K562 (cell line): ENCODE measurements at regions not wholly inside any gene's neighbourhood (a gene's known extent, or its start where the extent isn't known, plus 50 kb on each side); places are given as distances from the start of the nearest gene placed in this dataset.

ENCODE experiments used
- ATAC-seq: fragments of 200-7000 bp; cut with Tn5 transposase; 3 replicates; pipeline ENCODE4 v1.9.1; 2020; ENCODE audit warnings: moderate library complexity
- BruUV-seq: library from RNA; stranded (reverse); fragments of 400-500 nt; replicated peaks from 2 replicates; lab custom pipeline; 2021; lab: Mats Ljungman, UMichigan
- CTCF ChIA-PET: fragments of 300-600 bp; formaldehyde crosslinking; extraction: SDS; loops from one replicate; lab custom pipeline; 2021; ENCODE audit warnings: low intra/inter-chr PET ratio; lab: Yijun Ruan, JAX
- POLR2A ChIA-PET: fragments of 300-600, 350-650 bp; sonication (Branson Sonifier 250); formaldehyde crosslinking; extraction: SDS; loops from one replicate; lab custom pipeline; 2021; ENCODE audit warnings: antibody characterized with exemption, inconsistent platforms; lab: Yijun Ruan, JAX
- DNase-seq, 4 experiments: peaks; one replicate each; pipeline versions ENCODE4 v3.0.0 to v3.0.0-alpha.2; 2011 to 2018; ENCODE audit warnings: low spot score in 3 of 4, mixed read lengths in 3 of 4; ENCODE audit errors: extremely low read depth in 1 of 4
- FAIRE-seq: peaks from 2 replicates; lab custom pipeline; 2011; peaks lifted over from hg19 to GRCh38; lab: Jason Lieb, UNC
- H2AFZ ChIP-seq: 2 replicates; pipeline ENCODE4 v1.6.0; 2011; ENCODE audit warnings: low read depth, low read length, control low read depth, inconsistent platforms
- H3K27ac ChIP-seq: fragments of 200-600 bp; 3 replicates; pipeline ENCODE4 v1.8.0; 2011; ENCODE audit warnings: low read depth, mild to moderate bottlenecking, control low read depth, inconsistent platforms, low read length, moderate library complexity, mixed read lengths; ENCODE audit errors: extremely low read depth
- H3K27me3 ChIP-seq, 2 experiments: fragments of 300-600 bp in 1 of 2; 2 replicates in 1 of 2; 3 replicates in 1 of 2; pipeline versions ENCODE4 v1.6.0 to v1.8.0; 2011; ENCODE audit warnings: inconsistent platforms in 2 of 2, low read length in 2 of 2, mild to moderate bottlenecking in 1 of 2, mixed read lengths in 1 of 2, moderate library complexity in 1 of 2; ENCODE audit not compliant: control insufficient read depth in 2 of 2, insufficient read depth in 2 of 2
- H3K36me3 ChIP-seq: fragments of 300-600 bp; 3 replicates; pipeline ENCODE4 v1.8.0; 2011; ENCODE audit warnings: mild to moderate bottlenecking, low read length, inconsistent platforms; ENCODE audit not compliant: control insufficient read depth, insufficient read depth
- H3K4me1 ChIP-seq, 2 experiments: fragments of 200-600 bp in 1 of 2; replicated peaks in 1 of 2; 2 replicates in 1 of 2; 3 replicates in 1 of 2; pipeline versions ENCODE4 v1.5.1 to v1.8.0; 2011; ENCODE audit warnings: inconsistent platforms in 2 of 2, low read length in 2 of 2, mild to moderate bottlenecking in 1 of 2, mixed read lengths in 1 of 2, moderate library complexity in 1 of 2; ENCODE audit not compliant: control insufficient read depth in 2 of 2, insufficient read depth in 2 of 2
- H3K4me2 ChIP-seq: 2 replicates; pipeline ENCODE4 v1.6.1; 2011; ENCODE audit warnings: low read length, control low read depth, inconsistent platforms, mixed read lengths; ENCODE audit not compliant: insufficient read depth
- H3K4me3 ChIP-seq: fragments of 200-600 bp; sonication (generic), shearing (Covaris generic); 2 replicates; pipeline ENCODE4 v1.5.1; 2016; ENCODE audit warnings: control low read depth, inconsistent platforms
- H3K79me2 ChIP-seq: fragments of 200-600 bp; 3 replicates; pipeline ENCODE4 v1.8.0; 2011; ENCODE audit warnings: low read length, inconsistent platforms; ENCODE audit not compliant: control insufficient read depth, insufficient read depth
- H3K9ac ChIP-seq, 2 experiments: 2 replicates each; pipeline versions ENCODE4 v1.6.0 to v1.6.1; 2011; ENCODE audit warnings: low read depth in 2 of 2, low read length in 2 of 2, control low read depth in 1 of 2, inconsistent platforms in 1 of 2, mild to moderate bottlenecking in 1 of 2, mixed read lengths in 1 of 2; ENCODE audit not compliant: insufficient read depth in 1 of 2
- H3K9me1 ChIP-seq: one replicate; pipeline ENCODE4 v1.6.0; 2011; ENCODE audit warnings: inconsistent platforms, mild to moderate bottlenecking, low read length, moderate library complexity; ENCODE audit not compliant: control insufficient read depth, insufficient read depth
- H3K9me3 ChIP-seq: replicated peaks from 2 replicates; pipeline ENCODE4 v1.5.1; 2011; ENCODE audit warnings: low read depth, low read length, inconsistent platforms; ENCODE audit not compliant: control insufficient read depth, insufficient read depth
- H4K20me1 ChIP-seq: replicated peaks from 2 replicates; pipeline ENCODE4 v1.6.1; 2011; ENCODE audit warnings: low read length, inconsistent platforms, mixed read lengths; ENCODE audit not compliant: control insufficient read depth, insufficient read depth
- EP300 ChIP-seq: IDR thresholded peaks from 2 replicates; pipeline ENCODE4 v1.6.1; 2012; ENCODE audit warnings: low read length, improper control_type of control experiment
- FOXO4 ChIP-seq: fragments of 450-650 bp; formaldehyde crosslinking; IDR thresholded peaks from 2 replicates; pipeline ENCODE4 v1.4.0; 2020; ENCODE audit warnings: mild to moderate bottlenecking, moderate library complexity
- MLX ChIP-seq, 2 experiments: fragments of 450-650 bp in 1 of 2; sonication (generic) in 1 of 2; formaldehyde crosslinking; conservative IDR thresholded peaks; 2 replicates each; pipeline versions ENCODE4 v1.4.0 to v1.8.1; 2020 to 2022; ENCODE audit warnings: mild to moderate bottlenecking in 1 of 2, missing genetic modification reagents in 1 of 2
- PHTF2 ChIP-seq: fragments of 250-450 bp; sonication (Bioruptor Pico); IDR thresholded peaks from 2 replicates; pipeline ENCODE4 v1.5.0; 2021; ENCODE audit warnings: mild to moderate bottlenecking
- SMARCB1 ChIP-seq: IDR thresholded peaks from 2 replicates; pipeline ENCODE4 v1.6.1; 2011; ENCODE audit warnings: improper control_type of control experiment, low read depth; ENCODE audit not compliant: insufficient read length
- SPI1 ChIP-seq: IDR thresholded peaks from 2 replicates; pipeline ENCODE4 v1.6.1; 2011; ENCODE audit warnings: low read depth, low read length, control low read depth, borderline replicate concordance
- TOE1 ChIP-seq, 2 experiments: fragments of 450-650 bp in 1 of 2; sonication (generic) in 1 of 2; formaldehyde crosslinking in 1 of 2; IDR thresholded peaks; 2 replicates each; pipeline versions ENCODE4 v1.7.1 to v1.8.0; 2016 to 2022; ENCODE audit warnings: borderline replicate concordance in 2 of 2, mild to moderate bottlenecking in 2 of 2, antibody characterized with exemption in 1 of 2, inconsistent platforms in 1 of 2, low read depth in 1 of 2, missing genetic modification reagents in 1 of 2, moderate library complexity in 1 of 2
- TSHZ1 ChIP-seq: fragments of 250-450 bp; sonication (Bioruptor Pico); IDR thresholded peaks from 2 replicates; pipeline ENCODE4 v1.4.0; 2020; ENCODE audit warnings: mild to moderate bottlenecking, moderate library complexity
- WGBS: fragments of 100-300 bp; shearing (Covaris generic); methylation state at CpG from one replicate; pipeline ENCODE4 v1.1.6; 2016; ENCODE audit warnings: low coverage, mixed read lengths; ENCODE audit not compliant: insufficient coverage; ENCODE audit errors: missing lambda C conversion rate; 5-methylcytosine and 5-hydroxymethylcytosine counted together
- in situ Hi-C: fragments of 300-500 bp; cut with MboI; formaldehyde crosslinking; loops from 4 replicates; pipeline ENCODE4 v1.15.0; 2018; ENCODE audit warnings: inconsistent platforms, mixed read lengths
- intact Hi-C: fragments of 100-400 bp; cut with micrococcal nuclease; formaldehyde crosslinking; loops from 2 replicates; pipeline ENCODE4 v1.14.2; 2022

- no peak for TF ChIP-seq PHTF2 (CRISPR knock-in tag)
Observed at GRCh38 chr6:97863697-97864096, 580.7 kb upstream of the MMS22L start (continued).

GRCh38 chr6:97864366-97864765, 581.4 kb upstream of the MMS22L start:
- no peak for TF ChIP-seq EP300
- TF ChIP-seq FOXO4 (CRISPR knock-in tag), result no peak
- TF ChIP-seq TOE1 (IDR thresholded peaks at IDR 0.05; ENCODE audit: borderline replicate concordance), result no peak
- no peak for TF ChIP-seq TOE1 (CRISPR knock-in tag; IDR thresholded peaks at IDR 0.05; ENCODE audit: borderline replicate concordance, low read depth)
- TF ChIP-seq SPI1, result no peak
- no peak for TF ChIP-seq MLX (CRISPR knock-in tag; conservative IDR thresholded peaks at IDR 0.05)
- no peak for TF ChIP-seq SMARCB1
- TF ChIP-seq TSHZ1 (CRISPR knock-in tag), result no peak
- Histone ChIP-seq H3K27ac (no peak overlapping the region), H3K4me2 (no peak overlapping the region), H2AFZ (no peak overlapping the region), H3K79me2 (no peaks in the 10 kb centered on the region), H3K9ac (no peak overlapping the region), H4K20me1 (no peaks in the 10 kb centered on the region), H3K9me3 (no peaks in the 10 kb centered on the region), H3K9me1 (no peaks in the 10 kb centered on the region), H3K4me1 (no peaks in the 10 kb centered on the region), H3K4me3 (no peak overlapping the region), H3K36me3 (no peaks in the 10 kb centered on the region), H3K27me3 (no peaks in the 10 kb centered on the region)
- 1% methylated on average over 4 of the region's 4 CpGs for WGBS
- FAIRE-seq (no peak), ATAC-seq (no peak), DNase-seq (no peak)
- intact Hi-C loops (no loop called here), in situ Hi-C loops (no loop called here)
- CTCF ChIA-PET, result no interaction called here
- no TSS peak for BruUV-seq
- POLR2A ChIA-PET, result interaction anchor here (0.6 kb wide), 1 partner anchor 1169 kb away, joined by 3 read pairs; no protein-coding TSS in a partner anchor
